ENCODE measurements at regions not wholly inside any gene's neighbourhood (a gene's known extent, or its start where the extent isn't known, plus 50 kb on each side); places are given as distances from the start of the nearest gene placed in this dataset.

DNA sequence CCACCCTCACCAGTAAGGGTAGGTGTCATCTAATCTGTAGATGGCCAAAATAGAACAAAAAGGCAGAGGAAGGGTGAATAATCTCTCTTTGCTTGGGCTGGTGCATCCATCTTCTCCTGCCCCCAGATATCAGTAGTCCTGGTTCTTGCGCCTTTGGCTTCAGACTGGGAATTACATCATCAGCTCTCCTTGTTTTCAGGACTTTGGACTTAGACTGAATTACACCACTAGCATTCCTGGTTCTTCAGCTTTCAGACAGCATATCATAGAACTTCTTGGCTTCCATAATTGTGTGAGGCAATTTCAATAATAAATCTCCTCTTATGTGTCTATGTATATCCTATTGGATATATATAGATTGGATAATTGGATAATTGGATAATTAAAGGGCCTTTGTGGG, 403.0 kb upstream of the USP24 start:
- TF ChIP-seq, protein P1, sequence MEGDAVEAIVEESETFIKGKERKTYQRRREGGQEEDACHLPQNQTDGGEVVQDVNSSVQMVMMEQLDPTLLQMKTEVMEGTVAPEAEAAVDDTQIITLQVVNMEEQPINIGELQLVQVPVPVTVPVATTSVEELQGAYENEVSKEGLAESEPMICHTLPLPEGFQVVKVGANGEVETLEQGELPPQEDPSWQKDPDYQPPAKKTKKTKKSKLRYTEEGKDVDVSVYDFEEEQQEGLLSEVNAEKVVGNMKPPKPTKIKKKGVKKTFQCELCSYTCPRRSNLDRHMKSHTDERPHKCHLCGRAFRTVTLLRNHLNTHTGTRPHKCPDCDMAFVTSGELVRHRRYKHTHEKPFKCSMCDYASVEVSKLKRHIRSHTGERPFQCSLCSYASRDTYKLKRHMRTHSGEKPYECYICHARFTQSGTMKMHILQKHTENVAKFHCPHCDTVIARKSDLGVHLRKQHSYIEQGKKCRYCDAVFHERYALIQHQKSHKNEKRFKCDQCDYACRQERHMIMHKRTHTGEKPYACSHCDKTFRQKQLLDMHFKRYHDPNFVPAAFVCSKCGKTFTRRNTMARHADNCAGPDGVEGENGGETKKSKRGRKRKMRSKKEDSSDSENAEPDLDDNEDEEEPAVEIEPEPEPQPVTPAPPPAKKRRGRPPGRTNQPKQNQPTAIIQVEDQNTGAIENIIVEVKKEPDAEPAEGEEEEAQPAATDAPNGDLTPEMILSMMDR (IDR thresholded peaks at IDR 0.05; ENCODE audit: low read depth, low read length) = no peak
- Histone ChIP-seq H3K9me3 (ENCODE audit: control insufficient read depth, insufficient read depth, low read length) (peaks cover 5% of the 10 kb centered on the region), H3K4me3 (ENCODE audit: low read depth, low read length) (no peak overlapping the region), H3K27me3 (ENCODE audit: control insufficient read depth, insufficient read depth, low read length) (no peaks in the 10 kb centered on the region), H3K27ac (ENCODE audit: low read depth, low read length) (no peak overlapping the region)
- CTCF ChIA-PET = no interaction called here
- DNase-seq (ENCODE audit: low read depth, low spot score) = no peak
- POLR2A ChIA-PET = no interaction called here

DNA sequence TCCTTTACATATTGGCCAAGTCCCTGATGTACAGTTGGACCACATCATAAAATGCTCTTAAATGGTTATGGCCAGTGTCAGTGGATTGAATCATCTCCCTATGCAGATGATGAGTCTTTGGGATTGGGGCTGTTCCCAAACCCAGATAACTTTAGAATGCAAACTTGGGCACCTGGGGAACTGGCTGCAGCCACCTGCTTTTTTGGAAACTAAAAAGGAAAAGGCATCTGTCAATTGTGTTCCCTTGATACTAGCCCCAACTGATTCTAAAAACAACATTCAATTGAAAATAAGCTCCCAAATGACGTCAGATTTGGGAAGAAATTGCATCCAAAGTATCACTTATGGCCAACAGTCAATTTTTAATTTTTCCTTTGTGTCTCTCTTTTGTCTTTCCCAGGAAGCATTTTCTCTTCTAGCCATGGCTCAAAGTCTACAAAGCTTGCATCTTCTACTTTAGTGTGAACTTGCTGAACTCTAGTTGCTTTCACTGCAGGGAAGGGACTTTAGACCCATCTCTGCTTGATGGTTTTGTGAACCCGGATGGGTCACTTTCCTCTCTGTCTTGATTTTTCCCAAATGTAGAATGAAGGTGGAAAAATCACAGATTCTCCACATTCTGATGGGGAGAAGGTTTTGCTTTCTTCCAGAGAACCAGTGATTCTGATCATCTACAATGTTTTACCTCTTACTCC, 402.3 kb upstream of the USP24 start:
- TF ChIP-seq, protein P1 (IDR thresholded peaks at IDR 0.05; ENCODE audit: low read depth, low read length) = no peak
- Histone ChIP-seq H3K27ac (ENCODE audit: low read depth, low read length) (no peak overlapping the region), H3K27me3 (ENCODE audit: control insufficient read depth, insufficient read depth, low read length) (no peaks in the 10 kb centered on the region), H3K4me3 (ENCODE audit: low read depth, low read length) (no peak overlapping the region), H3K9me3 (ENCODE audit: control insufficient read depth, insufficient read depth, low read length) (no peaks in the 10 kb centered on the region)
- ChIA-PET POLR2A (no interaction called here), CTCF (no interaction called here)
- no peak for DNase-seq (ENCODE audit: low read depth, low spot score)

DNA sequence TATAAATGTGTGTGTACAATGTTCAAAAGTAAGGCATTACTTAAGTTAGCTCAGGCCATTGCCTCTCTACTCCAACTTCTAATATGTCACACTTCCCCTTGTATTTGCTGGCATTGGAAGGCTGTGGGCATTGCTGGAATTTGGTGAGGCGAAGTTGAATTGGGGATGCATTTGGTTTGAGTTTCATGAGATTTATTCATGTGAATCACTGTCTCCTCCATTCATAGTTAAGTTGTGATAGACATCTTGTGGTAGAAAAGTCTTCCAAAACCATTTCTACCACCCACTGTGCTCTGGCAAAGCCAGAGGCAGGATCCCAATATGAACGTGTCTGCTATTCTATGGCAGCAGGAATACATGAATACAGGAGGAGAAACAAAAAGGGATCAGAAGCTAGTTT, 397.8 kb upstream of the USP24 start:
- TF ChIP-seq, protein P1 (IDR thresholded peaks at IDR 0.05; ENCODE audit: low read depth, low read length) = no peak
- Histone ChIP-seq H3K9me3 (ENCODE audit: control insufficient read depth, insufficient read depth, low read length) (peaks cover 5% of the 10 kb centered on the region), H3K27ac (ENCODE audit: low read depth, low read length) (no peak overlapping the region), H3K27me3 (ENCODE audit: control insufficient read depth, insufficient read depth, low read length) (no peaks in the 10 kb centered on the region), H3K4me3 (ENCODE audit: low read depth, low read length) (no peak overlapping the region)
- POLR2A ChIA-PET = no interaction called here
- no peak for DNase-seq (ENCODE audit: low read depth, low spot score)
- CTCF ChIA-PET = no interaction called here

DNA sequence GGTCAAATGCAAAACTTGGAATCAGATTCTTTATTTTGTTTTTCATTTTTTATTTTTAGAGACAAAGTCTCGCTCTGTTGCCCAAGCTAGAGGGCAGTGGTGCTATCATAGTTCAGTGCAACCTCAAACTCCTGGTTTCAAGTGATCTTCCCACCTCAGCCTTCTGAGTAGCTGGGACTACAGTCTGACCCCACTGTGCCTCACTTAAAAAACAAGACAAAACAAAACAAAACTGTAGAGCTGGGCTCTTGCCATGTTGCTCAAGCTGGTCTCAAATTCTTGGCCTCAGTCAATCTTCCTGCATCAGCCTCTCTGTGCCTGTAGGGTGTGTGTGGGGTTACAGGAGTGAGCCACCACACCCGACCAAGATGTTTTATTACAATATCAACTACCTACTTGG, 396.0 kb upstream of the USP24 start:
- TF ChIP-seq, protein P1 (IDR thresholded peaks at IDR 0.05; ENCODE audit: low read depth, low read length) = no peak; the same call in 1 of the 2 replicates
- ChIA-PET POLR2A (no interaction called here), CTCF (no interaction called here)
- Histone ChIP-seq H3K27ac (ENCODE audit: low read depth, low read length) (no peak overlapping the region), H3K4me3 (ENCODE audit: low read depth, low read length) (no peak overlapping the region), H3K27me3 (ENCODE audit: control insufficient read depth, insufficient read depth, low read length) (no peaks in the 10 kb centered on the region), H3K9me3 (ENCODE audit: control insufficient read depth, insufficient read depth, low read length) (peaks cover 8% of the 10 kb centered on the region)
- no peak for DNase-seq (ENCODE audit: low read depth, low spot score)

DNA sequence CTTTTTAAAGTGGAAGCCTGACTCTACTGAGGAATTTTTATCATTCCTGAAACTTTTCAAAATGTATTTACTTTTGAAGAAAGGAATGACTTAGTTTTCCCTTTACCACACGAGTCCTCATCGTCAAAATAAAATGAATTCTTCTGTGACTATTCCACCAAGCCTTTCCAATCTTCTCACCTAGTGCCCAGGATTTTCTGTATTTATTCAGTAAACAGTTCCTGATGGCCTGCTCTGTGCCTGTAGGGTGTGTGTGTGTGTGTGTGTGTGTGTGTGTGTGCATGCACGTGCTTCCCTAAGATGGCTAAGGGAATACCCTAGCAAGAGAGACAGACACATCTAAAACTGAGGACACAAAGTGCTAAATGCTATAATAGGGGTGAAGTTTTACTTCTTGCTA, 395.0 kb upstream of the USP24 start:
- Histone ChIP-seq H3K4me3 (ENCODE audit: low read depth, low read length) (no peak overlapping the region), H3K9me3 (ENCODE audit: control insufficient read depth, insufficient read depth, low read length) (peaks cover 8% of the 10 kb centered on the region), H3K27me3 (ENCODE audit: control insufficient read depth, insufficient read depth, low read length) (no peaks in the 10 kb centered on the region), H3K27ac (ENCODE audit: low read depth, low read length) (no peak overlapping the region)
- TF ChIP-seq, protein P1 (IDR thresholded peaks at IDR 0.05; ENCODE audit: low read depth, low read length) = no peak
- no peak for DNase-seq (ENCODE audit: low read depth, low spot score)
- POLR2A ChIA-PET = no interaction called here
- CTCF ChIA-PET = no interaction called here
